A204.1 (cell line): ENCODE measurements at regions not wholly inside any gene's neighbourhood (a gene's known extent, or its start where the extent isn't known, plus 50 kb on each side); places are given as distances from the start of the nearest gene placed in this dataset.
"Not testable (repeated sequence)": the region's sequence is repeated elsewhere in the genome, so short reads cannot be mapped to it uniquely, and the experiment has no call there.

ENCODE experiments used
- FAIRE-seq: peaks from 2 replicates; lab custom pipeline; 2012; peaks lifted over from hg19 to GRCh38; lab: Jason Lieb, UNC

GRCh38 chr18:30698571-30698970, 344.0 kb downstream of the DSC3 start:
- no peak for FAIRE-seq

GRCh38 chr18:30696201-30696600, 346.3 kb downstream of the DSC3 start:
- no peak for FAIRE-seq

- FAIRE-seq: no peak
Observed at GRCh38 chr18:30694773-30695172, 347.8 kb downstream of the DSC3 start.

DNA sequence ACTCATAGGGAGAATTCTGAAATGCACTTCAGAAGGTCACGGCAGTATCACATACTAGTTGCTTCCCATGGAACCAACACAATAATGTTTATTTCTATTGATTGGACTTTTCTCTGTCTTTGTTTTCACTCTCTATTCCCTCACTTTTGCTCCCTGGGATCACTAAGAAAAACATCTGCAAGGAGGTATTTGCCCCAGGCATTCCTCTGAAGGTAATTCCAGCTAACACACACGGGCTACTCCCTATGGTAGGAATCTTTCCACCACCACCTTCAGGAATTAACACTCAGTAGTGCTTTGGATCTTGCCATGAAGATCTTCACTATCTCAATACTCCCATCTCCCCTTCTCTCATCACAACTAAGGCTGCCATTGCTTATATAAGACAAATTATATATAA, 353.3 kb downstream of the DSC3 start:
- no peak for FAIRE-seq

GRCh38 chr18:30687501-30687900, 355.0 kb downstream of the DSC3 start:
- FAIRE-seq: no peak

GRCh38 chr18:30684825-30685481, 357.6 kb downstream of the DSC3 start:
- no peak for FAIRE-seq

GRCh38 chr18:30683836-30684235, 358.7 kb downstream of the DSC3 start:
- FAIRE-seq: no peak

- FAIRE-seq: no peak
Observed at GRCh38 chr18:30682672-30683071, 359.9 kb downstream of the DSC3 start.

DNA sequence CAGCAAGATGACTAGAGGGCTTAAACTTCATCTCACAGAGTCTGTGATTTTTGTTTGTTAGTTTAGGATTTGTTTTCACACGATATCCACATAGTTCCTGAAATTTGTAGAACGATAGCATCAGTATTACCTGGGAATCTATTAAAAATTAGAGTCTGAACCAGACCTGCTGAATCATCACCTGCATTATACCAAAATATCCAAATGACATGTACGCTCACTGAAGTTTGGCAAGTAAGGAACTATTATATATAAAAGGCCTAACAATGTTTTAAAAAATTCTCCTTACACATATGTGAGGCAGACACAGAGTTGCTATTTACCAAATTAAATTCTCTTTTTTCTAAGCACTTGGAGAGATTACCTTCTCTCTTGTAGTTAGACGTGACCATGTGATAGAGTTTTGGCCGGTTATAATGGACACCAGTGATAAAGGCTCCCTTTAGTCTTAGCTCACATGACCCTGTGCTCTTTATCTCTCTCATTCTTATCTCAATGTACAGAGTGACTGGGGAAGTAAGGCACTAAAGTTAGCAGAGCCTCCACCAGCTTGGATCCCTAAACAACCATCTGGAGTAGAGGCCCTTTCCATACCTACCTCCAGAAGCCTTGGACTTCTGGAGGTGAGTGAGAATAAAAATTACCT, 363.1 kb downstream of the DSC3 start:
- FAIRE-seq: no peak

GRCh38 chr18:30677813-30678212, 364.7 kb downstream of the DSC3 start:
- FAIRE-seq: not testable (repeated sequence)

GRCh38 chr18:30676053-30676480, 366.5 kb downstream of the DSC3 start:
- FAIRE-seq: no peak

GRCh38 chr18:30675493-30675892, 367.0 kb downstream of the DSC3 start:
- FAIRE-seq: no peak

GRCh38 chr18:30675072-30675471, 367.5 kb downstream of the DSC3 start:
- FAIRE-seq: no peak

DNA sequence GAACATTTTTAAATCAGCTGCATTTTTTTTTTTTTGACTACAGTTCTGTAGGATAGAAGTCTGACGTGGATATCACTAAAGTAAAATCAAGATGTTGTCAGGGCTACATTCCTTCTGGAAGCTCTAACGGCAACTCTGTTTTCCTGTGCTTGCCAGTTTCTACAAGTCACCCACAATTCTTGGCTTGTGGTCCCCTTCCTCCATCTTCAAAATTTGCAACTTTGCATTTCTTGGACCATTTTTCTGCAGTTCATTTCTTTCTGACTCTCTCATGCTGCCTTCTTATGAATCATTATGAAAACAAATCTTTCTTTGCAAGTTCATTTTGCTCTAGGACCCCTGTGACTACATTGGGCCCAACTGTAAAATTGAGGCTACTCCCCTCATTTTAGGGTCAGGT, 367.9 kb downstream of the DSC3 start:
- no peak for FAIRE-seq

DNA sequence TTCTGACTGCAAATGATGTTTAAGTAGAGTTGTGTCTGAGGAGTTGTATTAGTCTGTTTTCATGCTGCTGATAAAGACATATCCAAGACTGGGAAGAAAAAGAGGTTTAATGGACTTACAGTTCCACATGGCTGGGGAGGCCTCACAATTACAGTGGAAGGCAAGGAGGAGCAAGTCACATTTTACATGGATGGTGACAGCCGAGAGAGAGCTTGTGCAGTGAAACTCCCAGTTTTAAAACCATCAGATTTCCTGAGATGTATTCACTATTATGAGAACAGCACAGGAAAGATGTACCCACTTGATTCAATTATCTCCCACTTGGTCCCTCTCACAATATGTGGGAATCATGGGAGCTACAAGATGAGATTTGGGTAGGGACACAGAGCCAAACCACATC, 370.1 kb downstream of the DSC3 start:
- not testable (repeated sequence) for FAIRE-seq

DNA sequence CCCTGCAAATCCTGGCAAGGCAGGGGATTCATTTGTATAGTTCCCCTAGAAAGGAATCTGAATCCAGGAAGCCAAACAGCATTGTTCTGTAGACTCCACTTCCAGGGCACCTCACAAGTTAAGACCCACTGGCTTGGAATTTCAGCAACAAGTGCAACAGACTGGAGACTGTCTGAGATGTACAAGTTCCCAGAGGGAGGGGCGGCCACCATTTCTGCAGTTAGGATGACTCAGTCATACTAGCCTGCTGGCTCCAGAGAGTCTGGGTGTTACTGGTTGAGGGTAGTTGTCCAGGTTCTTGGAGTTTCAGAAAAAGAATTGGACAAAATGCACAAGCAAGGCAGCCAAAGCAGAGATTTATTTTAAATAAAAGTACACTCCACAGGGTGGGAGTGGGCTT, 384.2 kb downstream of the DSC3 start:
- FAIRE-seq: no peak

DNA sequence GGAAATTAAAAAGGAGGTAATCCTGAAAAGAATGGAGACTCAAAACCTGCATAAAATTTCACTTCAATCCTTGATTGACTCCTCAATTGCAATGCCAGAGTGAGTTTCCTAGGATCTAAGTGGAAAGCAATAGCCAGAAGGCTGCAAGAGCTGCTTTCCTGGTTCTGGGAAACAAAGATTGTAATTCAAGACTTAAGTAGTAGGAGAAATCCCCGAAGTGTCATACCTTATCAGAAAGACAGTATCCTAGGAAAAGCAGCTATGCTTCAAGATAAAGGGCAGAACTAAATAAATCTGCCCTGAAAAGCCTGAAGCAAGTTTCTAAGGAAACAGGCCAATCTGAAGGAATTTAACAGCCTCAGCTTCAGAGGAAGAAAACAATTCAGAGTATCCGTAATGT, 390.2 kb downstream of the DSC3 start:
- FAIRE-seq: no peak

DNA sequence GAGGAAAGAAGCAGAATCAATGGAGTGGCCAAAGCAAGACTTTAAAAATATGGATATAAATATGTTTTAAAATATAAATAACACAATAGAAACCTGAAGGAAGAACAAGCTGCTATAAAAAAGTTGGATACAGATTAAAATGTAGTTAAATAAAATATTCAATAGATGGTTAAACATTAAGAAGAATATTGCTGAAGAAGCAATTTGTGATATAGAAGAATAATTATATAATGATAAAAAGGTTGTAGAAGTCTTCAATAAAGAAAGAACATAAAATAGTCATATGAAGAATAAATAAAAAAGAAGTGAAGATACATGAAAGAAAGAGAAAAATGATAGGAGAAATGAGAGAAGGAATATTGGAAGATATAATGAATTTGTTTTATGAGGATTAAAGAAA, 392.0 kb downstream of the DSC3 start:
- no peak for FAIRE-seq

DNA sequence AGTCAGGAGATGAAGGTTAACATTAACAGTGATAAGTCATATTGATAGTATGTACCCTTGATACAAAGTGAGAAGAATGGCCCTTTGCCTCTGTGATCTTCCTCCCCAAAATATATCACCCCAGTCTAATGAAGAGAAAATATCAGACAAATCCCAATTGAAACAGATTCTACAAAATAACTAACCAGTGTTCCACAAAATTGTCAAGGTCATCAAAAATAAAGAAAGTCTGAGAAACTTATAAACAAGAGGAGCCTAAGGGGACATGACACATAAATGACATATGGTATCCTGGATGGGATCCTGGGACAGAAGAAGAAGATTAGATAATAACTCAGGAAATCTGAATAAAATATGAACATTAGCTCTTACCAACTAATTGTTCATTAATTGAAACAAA, 398.4 kb downstream of the DSC3 start:
- FAIRE-seq: no peak

DNA sequence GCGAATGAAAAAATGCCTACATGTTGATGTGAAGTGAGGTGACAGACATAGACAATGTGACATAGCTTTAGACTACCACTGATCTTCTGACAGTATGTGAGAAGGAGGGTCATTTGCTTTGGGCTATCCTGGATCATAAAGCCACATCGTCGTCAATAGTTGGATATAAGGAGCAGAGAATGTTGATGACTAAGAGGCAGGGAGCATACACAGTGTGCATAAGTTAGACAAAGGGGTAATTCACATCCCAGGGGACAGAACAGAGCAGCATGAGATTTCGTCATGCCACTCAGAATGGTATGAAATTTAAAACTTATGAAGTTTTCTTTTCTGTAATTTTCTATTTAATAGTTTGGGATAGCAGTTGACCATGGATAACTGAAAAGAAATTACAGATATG, 403.2 kb downstream of the DSC3 start:
- no peak for FAIRE-seq

DNA sequence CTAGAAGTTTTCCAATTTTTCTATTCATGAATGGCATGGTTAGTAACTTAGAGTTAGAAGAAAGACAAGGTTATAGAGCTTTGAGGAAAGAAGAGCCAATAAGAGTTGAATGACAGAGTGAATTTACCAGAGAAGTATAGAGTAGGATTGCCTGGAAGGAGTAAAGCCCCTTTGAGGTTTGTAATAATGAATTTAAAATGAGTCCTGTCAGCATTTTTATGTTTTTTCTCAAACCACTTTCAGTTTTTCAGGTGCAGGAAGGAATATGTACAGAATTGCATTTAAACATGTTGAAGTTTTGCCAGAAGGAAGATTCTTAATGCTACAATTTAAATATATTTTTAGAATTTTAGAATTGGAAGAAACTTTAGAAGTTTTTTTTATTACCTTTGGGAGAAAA, 408.3 kb downstream of the DSC3 start:
- FAIRE-seq: no peak

GRCh38 chr18:30632071-30632698, 410.4 kb downstream of the DSC3 start:
- FAIRE-seq: no peak

GRCh38 chr18:30625961-30626360, 416.6 kb downstream of the DSC3 start:
- FAIRE-seq: no peak
